HL-60/S4 treated with phorbol 12-myristate 13-acetate at 8.2 ng/mL for 4 days and 3 days (cell line): ENCODE measurements at regions not wholly inside any gene's neighbourhood (a gene's known extent, or its start where the extent isn't known, plus 50 kb on each side); places are given as distances from the start of the nearest gene placed in this dataset.

Source experiments
- in situ Hi-C: fragments of 300-500 bp; cut with MboI; formaldehyde crosslinking; loops from 2 replicates; pipeline ENCODE4 v1.15.0; 2022; ENCODE audit warnings: low sequenced_read_pairs

DNA sequence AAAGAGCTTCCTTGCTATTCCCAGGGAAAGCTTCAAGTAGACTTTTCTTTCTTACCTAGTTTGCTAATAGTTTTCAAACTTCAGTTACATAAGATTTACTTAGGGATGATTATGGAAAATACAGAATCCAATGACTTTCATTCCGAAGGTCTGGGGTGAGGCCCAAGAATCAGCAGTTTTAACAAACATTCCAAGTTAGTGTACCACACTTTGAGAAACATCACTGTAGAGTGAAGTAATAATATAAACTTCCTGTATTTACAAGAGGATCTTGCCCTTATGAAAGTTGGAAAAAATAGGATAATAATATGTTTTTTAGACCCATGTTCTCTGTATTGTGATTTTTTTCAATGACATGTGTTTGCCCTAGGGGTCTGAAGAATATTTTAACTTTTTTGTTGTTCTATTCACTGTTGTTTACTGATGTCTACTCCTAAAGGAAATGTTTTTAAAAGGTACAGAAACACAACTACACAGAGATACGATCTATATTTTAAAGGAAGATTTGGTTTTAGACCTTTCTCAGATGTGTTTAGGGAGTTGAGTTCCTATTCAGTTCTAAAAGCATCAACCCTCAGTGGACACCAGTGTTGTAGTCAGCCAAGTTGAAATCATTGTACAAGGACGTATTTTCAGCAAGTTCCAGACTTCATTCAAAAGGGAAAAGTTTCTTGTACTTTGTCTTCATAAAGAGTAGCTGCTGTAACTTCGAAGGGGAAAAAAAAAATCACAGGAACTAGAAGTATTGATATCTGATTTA is 295.8 kb upstream of the SLC7A11 start:
- in situ Hi-C loops: no loop called here

GRCh38 chr4:138535316-138535715 is 293.2 kb upstream of the SLC7A11 start:
- in situ Hi-C loops: no loop called here

DNA sequence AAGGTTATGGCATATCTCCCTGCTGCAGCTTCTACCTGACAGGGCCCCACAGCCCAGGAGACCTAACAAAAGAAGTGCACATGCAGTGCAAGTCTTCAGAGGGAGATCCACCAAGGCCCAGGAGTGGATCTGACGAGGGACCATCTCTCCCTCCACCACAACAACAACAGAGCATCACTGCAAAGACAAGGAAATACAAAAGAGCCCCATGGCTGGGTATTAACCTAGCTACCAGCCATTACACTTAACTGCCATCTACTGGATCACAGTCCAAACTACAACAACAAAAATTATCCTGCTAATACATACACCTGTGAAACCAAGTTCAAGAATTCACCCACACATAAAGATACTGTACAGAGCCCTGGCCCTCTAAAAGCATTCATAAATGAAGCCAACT is 280.2 kb upstream of the SLC7A11 start:
- in situ Hi-C loops: no loop called here

DNA sequence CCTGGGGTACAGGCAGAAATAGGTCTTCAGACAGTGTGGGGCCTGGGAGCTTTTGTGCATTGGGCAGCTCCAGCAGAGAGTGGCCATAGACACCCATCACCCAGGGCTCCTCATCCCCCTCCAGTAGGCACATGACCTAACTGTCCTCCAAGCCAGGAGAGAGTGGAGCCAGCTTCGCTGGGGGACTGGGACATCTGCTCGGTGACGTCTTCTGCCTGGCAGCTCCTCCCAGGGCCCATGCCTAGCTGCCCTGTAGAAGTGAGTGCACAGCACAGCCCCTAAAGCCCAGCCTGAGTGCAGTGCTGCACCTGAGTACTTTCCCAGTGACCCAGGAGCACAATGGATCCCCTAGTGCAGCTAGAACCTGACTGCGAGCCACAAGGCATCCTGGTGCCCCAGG is 279.7 kb upstream of the SLC7A11 start:
- in situ Hi-C loops: no loop called here

GRCh38 chr4:138519436-138519835 is 277.3 kb upstream of the SLC7A11 start:
- in situ Hi-C loops: no loop called here

DNA sequence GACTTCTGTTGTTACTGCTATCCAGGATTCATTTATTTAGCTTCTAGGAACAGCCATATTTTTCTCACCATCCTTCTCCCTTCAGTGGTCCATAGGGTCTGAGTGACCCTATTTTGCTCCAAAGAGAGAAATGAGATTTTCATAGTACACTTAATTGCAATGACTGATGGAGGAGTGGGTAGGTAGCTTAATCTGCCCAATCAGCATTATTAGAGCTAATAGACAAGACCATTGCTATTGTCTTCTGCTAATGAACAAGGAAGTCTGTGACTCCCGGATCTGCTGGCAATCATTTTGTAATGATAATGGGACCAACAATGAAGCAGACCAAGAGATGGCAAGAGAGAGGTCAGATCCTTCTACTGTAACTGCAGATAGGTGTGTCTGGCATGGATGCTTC is 271.4 kb upstream of the SLC7A11 start:
- in situ Hi-C loops: no loop called here

DNA sequence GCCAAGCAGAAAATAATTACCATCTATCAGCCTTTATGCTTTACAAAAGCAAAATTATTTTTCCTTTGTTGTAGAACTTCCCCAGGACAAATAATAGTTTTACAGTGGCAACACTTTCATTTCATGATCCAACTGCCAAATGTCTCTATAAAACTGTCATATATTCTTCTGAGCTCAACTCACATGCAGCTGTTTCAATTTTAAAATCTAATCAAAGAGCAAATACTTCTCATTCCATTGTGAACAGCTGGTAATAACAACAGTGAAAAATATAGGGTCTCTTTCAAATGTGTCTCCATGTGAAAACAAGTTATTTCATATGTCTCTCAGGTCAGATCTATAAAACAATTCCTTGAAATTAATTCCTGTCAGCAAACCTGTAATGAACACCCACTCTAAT is 270.6 kb upstream of the SLC7A11 start:
- in situ Hi-C loops: no loop called here

DNA sequence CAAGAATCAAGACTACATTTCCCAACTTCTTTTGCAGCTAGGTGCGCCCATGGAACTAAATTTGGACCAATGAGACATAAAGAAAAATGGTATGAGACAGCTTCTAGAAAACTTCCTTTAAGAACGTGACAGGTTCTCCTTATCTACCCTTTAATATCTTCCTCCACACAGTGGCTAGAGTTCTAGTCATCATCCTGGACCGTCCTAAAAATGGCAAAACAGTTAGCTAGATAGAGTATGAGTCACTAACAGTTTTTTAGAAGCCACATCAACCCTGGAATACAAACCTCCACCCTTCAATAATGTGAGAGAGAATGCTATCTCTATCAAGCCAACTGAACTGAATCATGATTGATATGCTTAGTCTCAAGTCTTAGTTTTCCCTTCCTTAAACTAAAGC is 267.9 kb upstream of the SLC7A11 start:
- in situ Hi-C loops: no loop called here

DNA sequence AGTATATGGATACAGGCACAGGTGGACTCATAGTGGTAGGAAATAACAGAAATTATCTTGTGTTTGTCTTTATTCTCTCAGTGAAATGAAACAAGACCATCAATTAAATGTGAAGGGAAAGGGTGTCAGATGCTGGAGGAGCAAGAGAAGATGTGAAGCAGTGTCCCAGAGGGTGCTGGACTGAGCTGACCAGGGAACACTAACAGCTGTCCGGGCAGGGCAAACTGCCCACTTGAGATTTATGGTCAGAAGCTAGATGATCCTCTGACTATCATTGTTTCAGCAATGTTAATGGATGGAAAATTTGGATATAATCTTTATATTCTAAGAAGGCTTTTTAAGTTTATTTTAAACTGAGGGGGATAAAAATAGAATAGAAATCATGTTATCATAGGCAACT is 267.2 kb upstream of the SLC7A11 start:
- in situ Hi-C loops: no loop called here

DNA sequence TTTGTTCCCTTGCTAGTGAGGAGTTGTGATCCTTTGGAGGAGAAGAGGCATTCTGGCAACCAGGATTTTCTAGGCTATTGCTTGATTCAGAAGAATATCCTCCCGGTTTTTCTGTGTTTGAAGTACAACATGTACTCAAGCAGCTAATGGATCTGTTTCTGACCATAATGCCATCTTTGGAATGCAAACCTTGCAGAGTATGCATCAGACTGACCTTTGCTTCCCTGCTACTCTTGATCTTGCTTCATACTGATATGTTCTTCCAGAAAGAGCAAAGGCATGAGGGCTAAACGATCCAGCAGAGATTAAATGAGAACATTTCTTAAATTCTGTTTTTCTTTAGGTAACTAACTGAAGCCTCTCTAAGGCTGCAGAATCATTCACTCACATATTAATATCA is 265.4 kb upstream of the SLC7A11 start:
- in situ Hi-C loops: no loop called here

- in situ Hi-C loops: no loop called here
Measured at GRCh38 chr4:138501614-138502013, 259.5 kb upstream of the SLC7A11 start.

- in situ Hi-C loops: no loop called here
Measured at GRCh38 chr4:138500869-138501268, 258.7 kb upstream of the SLC7A11 start.

DNA sequence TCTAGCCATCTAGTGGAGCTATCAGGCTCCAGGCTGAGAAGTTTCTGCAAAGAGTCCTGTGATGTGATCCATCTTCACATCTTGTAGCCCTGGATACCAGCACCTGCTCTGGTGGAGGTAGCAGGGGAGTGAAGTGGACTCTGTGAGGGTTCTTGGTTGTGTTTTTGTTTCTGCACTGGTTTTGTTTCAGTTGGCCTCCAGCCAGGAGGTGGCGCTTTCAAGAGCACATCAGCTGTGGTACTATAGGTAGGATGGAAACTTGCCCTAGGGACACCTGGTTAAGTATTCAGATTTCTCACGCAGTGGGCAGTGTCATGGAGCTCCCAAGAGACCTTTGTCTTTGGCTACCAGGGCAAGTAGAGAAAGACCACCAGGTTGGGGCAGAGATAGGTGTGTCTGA is 257.5 kb upstream of the SLC7A11 start:
- in situ Hi-C loops: no loop called here

GRCh38 chr4:138494931-138495330 is 252.8 kb upstream of the SLC7A11 start:
- in situ Hi-C loops: no loop called here

- in situ Hi-C loops: no loop called here
Measured at GRCh38 chr4:138494116-138494515, 252.0 kb upstream of the SLC7A11 start.

- in situ Hi-C loops: no loop called here
Measured at GRCh38 chr4:138492176-138492575, 250.0 kb upstream of the SLC7A11 start.

GRCh38 chr4:138488533-138488932 is 246.4 kb upstream of the SLC7A11 start:
- in situ Hi-C loops: no loop called here

- in situ Hi-C loops: no loop called here
Measured at GRCh38 chr4:138487670-138488069, 245.5 kb upstream of the SLC7A11 start.

GRCh38 chr4:138487230-138487629 is 245.1 kb upstream of the SLC7A11 start:
- in situ Hi-C loops: no loop called here

DNA sequence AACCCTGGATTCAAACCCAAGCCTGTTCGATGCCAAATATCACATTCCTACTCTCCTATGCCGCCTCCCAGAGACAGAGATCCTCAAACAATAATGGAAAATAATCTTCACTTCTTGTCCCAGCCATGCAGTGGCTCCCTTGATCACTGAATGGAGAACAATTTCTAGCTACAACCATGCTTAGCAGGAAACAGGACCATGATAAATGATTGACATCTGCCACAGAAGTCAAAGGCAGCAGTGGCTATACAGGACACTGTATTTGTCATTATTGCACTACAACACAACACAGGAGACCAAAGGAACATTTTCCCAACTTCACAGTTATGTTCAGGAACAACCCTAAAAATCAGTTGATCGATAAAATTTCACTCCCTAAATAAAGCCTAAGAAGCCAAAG is 243.3 kb upstream of the SLC7A11 start:
- in situ Hi-C loops: no loop called here

GRCh38 chr4:138475116-138475515 is 233.0 kb upstream of the SLC7A11 start:
- in situ Hi-C loops: no loop called here

DNA sequence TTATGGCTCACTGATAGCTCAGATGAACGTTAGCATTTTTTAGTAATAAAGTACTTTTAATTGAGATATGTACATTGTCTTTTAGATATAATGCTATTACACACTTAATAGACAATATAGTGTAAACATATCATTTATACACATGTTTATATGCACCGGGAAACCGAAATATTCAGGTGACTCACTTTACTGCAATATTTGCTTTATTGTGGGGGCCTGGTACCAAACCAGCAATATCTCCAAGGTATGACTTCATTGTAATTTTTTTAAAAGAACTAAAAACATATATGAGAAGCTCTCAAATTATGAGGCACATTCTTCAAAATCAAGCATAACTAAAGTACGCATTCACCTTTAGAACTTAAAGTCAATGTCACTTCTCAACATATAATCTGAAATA is 231.2 kb upstream of the SLC7A11 start:
- in situ Hi-C loops: no loop called here
